ENCODE measurements at regions not wholly inside any gene's neighbourhood (a gene's known extent, or its start where the extent isn't known, plus 50 kb on each side); places are given as distances from the start of the nearest gene placed in this dataset.
A peak's percentile ranks its signal among the peaks of the same experiment; 100 is the strongest.

DNA sequence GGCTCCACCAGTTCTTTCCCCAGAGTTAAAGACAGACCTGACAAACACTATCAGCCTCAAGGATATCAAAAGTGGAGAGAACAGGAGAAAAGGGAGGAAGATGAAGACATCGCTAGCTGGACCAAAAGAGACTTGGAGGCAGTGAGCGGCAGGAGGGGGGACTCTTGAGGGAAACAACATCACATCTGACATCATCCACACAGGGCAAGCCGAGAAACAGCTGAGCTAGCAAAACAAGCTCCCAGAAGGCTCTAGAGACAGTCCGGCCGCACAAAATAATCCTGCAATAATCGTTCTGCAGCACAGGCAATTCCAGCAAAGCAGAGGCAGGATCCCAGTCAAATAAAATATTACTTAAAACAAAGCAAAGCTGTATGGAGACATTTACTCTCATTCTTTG is 239.8 kb downstream of the EN1 start:
- Histone ChIP-seq H4K8ac (ENCODE audit: low read depth, low read length) (no peak overlapping the region), H2BK5ac (ENCODE audit: low read length) (no peak overlapping the region), H3K4me3 (ENCODE audit: low read length) (no peak overlapping the region), H4K5ac (ENCODE audit: low read length) (no peak overlapping the region), H2BK120ac (ENCODE audit: low read depth, low read length) (no peak overlapping the region), H2BK15ac (replicated peaks; ENCODE audit: low read depth) (no peak overlapping the region), H3K36me3 (ENCODE audit: control insufficient read depth, insufficient read depth, low read length) (no peaks in the 10 kb centered on the region), H3K4me1 (ENCODE audit: control insufficient read depth, low read depth, low read length) (peaks cover 5% of the 10 kb centered on the region), H3K9ac (ENCODE audit: low read length) (no peak overlapping the region), H3K4me2 (ENCODE audit: low read length) (no peak overlapping the region), H3K56ac (ENCODE audit: low read length) (no peak overlapping the region), H3K18ac (ENCODE audit: low read length) (no peak overlapping the region), H3K79me2 (ENCODE audit: control insufficient read depth, insufficient read depth, low read length) (no peaks in the 10 kb centered on the region), H3K4ac (ENCODE audit: low read depth, low read length) (no peak overlapping the region), H2AK5ac (ENCODE audit: low read length) (no peak overlapping the region), H3K27me3 (ENCODE audit: insufficient read depth, low read length, poor library complexity) (no peaks in the 10 kb centered on the region), H3K27ac (ENCODE audit: low read depth, low read length) (no peak overlapping the region), H3K23ac (ENCODE audit: low read length) (no peak overlapping the region), H3K79me1 (ENCODE audit: low read length) (no peaks in the 10 kb centered on the region)
- no CpG with 5 or more reads among the region's 6 CpGs for WGBS (ENCODE audit: extremely low coverage, insufficient coverage, low lambda C conversion rate)
- DNase-seq: no peak

DNA sequence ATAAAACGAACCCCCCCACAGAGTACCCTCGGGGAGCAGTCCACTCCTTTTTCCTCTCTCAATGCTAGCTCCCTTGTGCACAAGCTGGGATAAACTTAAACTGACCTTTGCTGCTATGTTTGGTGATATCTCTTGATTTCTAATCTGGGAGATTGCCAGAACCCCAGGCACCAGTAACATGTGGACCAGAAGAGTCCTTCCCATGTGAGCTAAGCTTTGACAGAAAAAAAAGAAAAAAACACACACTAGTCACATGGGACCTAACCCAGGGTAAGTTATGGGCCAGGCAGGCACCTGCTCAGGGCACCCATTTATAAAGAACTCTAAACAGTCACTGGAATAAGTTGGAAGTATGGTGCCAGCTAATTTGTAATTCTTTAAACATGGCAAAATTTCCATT is 242.6 kb downstream of the EN1 start:
- Histone ChIP-seq H2BK15ac (replicated peaks; ENCODE audit: low read depth) (no peak overlapping the region), H2AK5ac (ENCODE audit: low read length) (no peak overlapping the region), H3K4ac (ENCODE audit: low read depth, low read length) (no peak overlapping the region), H3K23ac (ENCODE audit: low read length) (no peak overlapping the region), H3K79me1 (ENCODE audit: low read length) (no peaks in the 10 kb centered on the region), H3K4me2 (ENCODE audit: low read length) (no peak overlapping the region), H2BK5ac (ENCODE audit: low read length) (no peak overlapping the region), H3K27me3 (ENCODE audit: insufficient read depth, low read length, poor library complexity) (no peaks in the 10 kb centered on the region), H3K4me3 (ENCODE audit: low read length) (no peak overlapping the region), H3K36me3 (ENCODE audit: control insufficient read depth, insufficient read depth, low read length) (no peaks in the 10 kb centered on the region), H2BK120ac (ENCODE audit: low read depth, low read length) (no peak overlapping the region), H4K8ac (ENCODE audit: low read depth, low read length) (no peak overlapping the region), H4K5ac (ENCODE audit: low read length) (no peak overlapping the region), H3K18ac (ENCODE audit: low read length) (no peak overlapping the region), H3K27ac (ENCODE audit: low read depth, low read length) (peak overlapping the region; percentile 31), H3K79me2 (ENCODE audit: control insufficient read depth, insufficient read depth, low read length) (no peaks in the 10 kb centered on the region), H3K56ac (ENCODE audit: low read length) (no peak overlapping the region), H3K9ac (ENCODE audit: low read length) (no peak overlapping the region), H3K4me1 (ENCODE audit: control insufficient read depth, low read depth, low read length) (peaks cover 5% of the 10 kb centered on the region)
- no CpG with 5 or more reads among the region's 2 CpGs for WGBS (ENCODE audit: extremely low coverage, insufficient coverage, low lambda C conversion rate)
- DNase-seq: peak; percentile 48

DNA sequence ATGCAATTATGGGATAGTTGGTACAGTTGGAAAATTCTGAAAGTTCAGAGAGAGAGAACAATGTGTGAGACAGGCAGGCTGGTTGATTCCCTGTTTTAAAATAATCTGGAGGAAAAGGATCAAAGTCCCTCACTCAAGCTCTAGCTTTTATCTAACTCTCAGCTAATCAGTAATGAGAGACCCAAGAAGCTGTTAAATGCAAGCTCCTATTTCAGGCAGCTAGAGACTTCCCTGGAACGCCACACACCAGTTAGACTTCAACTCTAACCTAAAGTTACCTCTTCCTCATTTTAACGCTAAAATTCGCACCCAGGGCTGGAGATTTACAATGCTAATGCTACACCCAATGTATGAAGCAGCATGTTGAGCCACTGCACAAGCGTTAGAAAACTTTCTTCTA is 243.1 kb downstream of the EN1 start:
- Histone ChIP-seq H3K27ac (ENCODE audit: low read depth, low read length) (peak overlapping the region; percentile 31), H4K5ac (ENCODE audit: low read length) (no peak overlapping the region), H3K56ac (ENCODE audit: low read length) (no peak overlapping the region), H3K23ac (ENCODE audit: low read length) (no peak overlapping the region), H3K27me3 (ENCODE audit: insufficient read depth, low read length, poor library complexity) (no peaks in the 10 kb centered on the region), H3K18ac (ENCODE audit: low read length) (no peak overlapping the region), H3K4me2 (ENCODE audit: low read length) (no peak overlapping the region), H3K4me1 (ENCODE audit: control insufficient read depth, low read depth, low read length) (peaks cover 5% of the 10 kb centered on the region), H2BK120ac (ENCODE audit: low read depth, low read length) (no peak overlapping the region), H4K8ac (ENCODE audit: low read depth, low read length) (no peak overlapping the region), H3K36me3 (ENCODE audit: control insufficient read depth, insufficient read depth, low read length) (no peaks in the 10 kb centered on the region), H2BK5ac (ENCODE audit: low read length) (no peak overlapping the region), H3K79me2 (ENCODE audit: control insufficient read depth, insufficient read depth, low read length) (no peaks in the 10 kb centered on the region), H3K4me3 (ENCODE audit: low read length) (no peak overlapping the region), H3K9ac (ENCODE audit: low read length) (no peak overlapping the region), H3K79me1 (ENCODE audit: low read length) (no peaks in the 10 kb centered on the region), H3K4ac (ENCODE audit: low read depth, low read length) (no peak overlapping the region), H2AK5ac (ENCODE audit: low read length) (no peak overlapping the region), H2BK15ac (replicated peaks; ENCODE audit: low read depth) (no peak overlapping the region)
- WGBS (ENCODE audit: extremely low coverage, insufficient coverage, low lambda C conversion rate): no CpG with 5 or more reads among the region's 4 CpGs
- DNase-seq: peak; percentile 61

DNA sequence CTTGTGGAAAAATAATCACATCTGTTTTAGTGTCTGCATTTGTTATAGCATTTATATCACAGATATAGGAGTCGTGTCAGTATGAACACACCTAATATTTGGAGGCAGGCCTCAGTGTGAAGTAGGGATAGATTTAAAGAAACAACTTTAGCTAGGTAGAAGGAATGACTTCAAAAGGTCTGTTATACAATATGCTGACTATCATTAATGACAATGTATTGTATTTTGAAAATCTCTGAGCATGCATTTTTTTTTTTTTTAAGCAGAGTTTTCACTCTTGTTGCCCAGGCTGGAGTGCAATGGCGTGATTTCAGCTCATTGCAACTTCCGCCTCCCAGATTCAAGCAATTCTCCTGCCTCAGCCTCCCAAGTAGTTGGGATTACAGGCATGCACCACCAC is 248.3 kb downstream of the EN1 start:
- DNase-seq: no peak
- H3K27ac ChIP-seq (ENCODE audit: low read depth, low read length): no peak overlapping the region
- no CpG with 5 or more reads among the region's 3 CpGs for WGBS (ENCODE audit: extremely low coverage, insufficient coverage, low lambda C conversion rate)
- no peak overlapping the region for H3K9ac ChIP-seq (ENCODE audit: low read length)
- H3K79me1 ChIP-seq (ENCODE audit: low read length): no peaks in the 10 kb centered on the region
- no peak overlapping the region for H4K5ac ChIP-seq (ENCODE audit: low read length)
- H3K4me1 ChIP-seq (ENCODE audit: control insufficient read depth, low read depth, low read length): peaks cover 2% of the 10 kb centered on the region
- H3K27me3 ChIP-seq (ENCODE audit: insufficient read depth, low read length, poor library complexity): no peaks in the 10 kb centered on the region
- H2BK120ac ChIP-seq (ENCODE audit: low read depth, low read length): no peak overlapping the region
- H3K4ac ChIP-seq (ENCODE audit: low read depth, low read length): no peak overlapping the region
- H4K8ac ChIP-seq (ENCODE audit: low read depth, low read length): no peak overlapping the region
- H3K56ac ChIP-seq (ENCODE audit: low read length): no peak overlapping the region
- H2BK15ac ChIP-seq (replicated peaks; ENCODE audit: low read depth): no peak overlapping the region
- no peaks in the 10 kb centered on the region for H3K36me3 ChIP-seq (ENCODE audit: control insufficient read depth, insufficient read depth, low read length)
- H3K18ac ChIP-seq (ENCODE audit: low read length): no peak overlapping the region
- H3K79me2 ChIP-seq (ENCODE audit: control insufficient read depth, insufficient read depth, low read length): no peaks in the 10 kb centered on the region
- H3K4me3 ChIP-seq (ENCODE audit: low read length): no peak overlapping the region
- no peak overlapping the region for H2AK5ac ChIP-seq (ENCODE audit: low read length)
- no peak overlapping the region for H3K23ac ChIP-seq (ENCODE audit: low read length)
- H3K4me2 ChIP-seq (ENCODE audit: low read length): no peak overlapping the region
- H2BK5ac ChIP-seq (ENCODE audit: low read length): no peak overlapping the region

DNA sequence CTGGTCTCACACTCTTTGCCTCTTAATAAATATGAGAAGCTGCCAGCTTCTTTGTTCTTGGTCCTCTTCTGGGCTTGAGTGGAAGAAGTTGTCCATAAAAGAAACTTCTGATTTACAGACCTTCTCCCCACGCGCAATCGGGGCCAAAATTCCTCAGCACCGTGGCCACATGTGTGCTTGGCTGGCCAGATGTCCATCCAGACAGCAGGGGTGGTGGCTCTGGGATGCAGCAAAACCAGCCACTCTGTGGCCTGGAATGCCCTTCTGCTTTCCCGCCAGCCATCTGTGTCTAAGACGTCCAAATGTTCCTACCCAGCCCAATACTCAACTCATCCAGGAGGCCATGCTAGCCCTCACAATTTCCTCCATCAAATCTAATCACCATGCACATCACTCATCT is 250.8 kb downstream of the EN1 start:
- no peak for DNase-seq
- H4K5ac ChIP-seq (ENCODE audit: low read length): no peak overlapping the region
- H2BK15ac ChIP-seq (replicated peaks; ENCODE audit: low read depth): no peak overlapping the region
- H2BK120ac ChIP-seq (ENCODE audit: low read depth, low read length): no peak overlapping the region
- H3K4me2 ChIP-seq (ENCODE audit: low read length): no peak overlapping the region
- H3K27me3 ChIP-seq (ENCODE audit: insufficient read depth, low read length, poor library complexity): no peaks in the 10 kb centered on the region
- no peak overlapping the region for H3K27ac ChIP-seq (ENCODE audit: low read depth, low read length)
- no peaks in the 10 kb centered on the region for H3K36me3 ChIP-seq (ENCODE audit: control insufficient read depth, insufficient read depth, low read length)
- no peak overlapping the region for H3K4ac ChIP-seq (ENCODE audit: low read depth, low read length)
- H3K56ac ChIP-seq (ENCODE audit: low read length): no peak overlapping the region
- H3K23ac ChIP-seq (ENCODE audit: low read length): no peak overlapping the region
- H3K79me2 ChIP-seq (ENCODE audit: control insufficient read depth, insufficient read depth, low read length): no peaks in the 10 kb centered on the region
- H3K9ac ChIP-seq (ENCODE audit: low read length): no peak overlapping the region
- H3K4me3 ChIP-seq (ENCODE audit: low read length): no peak overlapping the region
- H2AK5ac ChIP-seq (ENCODE audit: low read length): no peak overlapping the region
- no CpG with 5 or more reads among the region's 6 CpGs for WGBS (ENCODE audit: extremely low coverage, insufficient coverage, low lambda C conversion rate)
- no peak overlapping the region for H4K8ac ChIP-seq (ENCODE audit: low read depth, low read length)
- no peaks in the 10 kb centered on the region for H3K4me1 ChIP-seq (ENCODE audit: control insufficient read depth, low read depth, low read length)
- H3K18ac ChIP-seq (ENCODE audit: low read length): no peak overlapping the region
- H2BK5ac ChIP-seq (ENCODE audit: low read length): no peak overlapping the region
- H3K79me1 ChIP-seq (ENCODE audit: low read length): no peaks in the 10 kb centered on the region

DNA sequence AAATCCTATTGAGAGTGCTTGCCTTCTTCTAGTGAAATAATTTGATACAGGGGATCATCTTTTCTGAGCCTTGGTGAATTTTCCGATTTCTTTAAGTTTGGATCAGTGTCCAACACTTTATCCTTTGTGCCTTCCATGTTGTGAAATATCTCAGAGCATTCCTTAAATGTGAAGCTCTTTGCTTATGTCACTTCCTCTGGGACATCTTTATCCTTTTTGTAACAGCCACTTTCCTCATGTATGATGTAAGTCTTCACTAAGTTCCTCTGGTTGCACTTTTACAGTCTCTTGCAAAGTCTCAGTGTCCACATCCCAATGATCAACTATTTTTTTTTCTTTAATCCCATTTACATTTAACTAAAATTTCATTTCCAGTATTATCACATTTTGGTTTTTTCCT is 254.2 kb downstream of the EN1 start:
- no peak overlapping the region for H2BK15ac ChIP-seq (replicated peaks; ENCODE audit: low read depth)
- no peak for DNase-seq
- no peaks in the 10 kb centered on the region for H3K27me3 ChIP-seq (ENCODE audit: insufficient read depth, low read length, poor library complexity)
- no peaks in the 10 kb centered on the region for H3K36me3 ChIP-seq (ENCODE audit: control insufficient read depth, insufficient read depth, low read length)
- no peak overlapping the region for H3K4ac ChIP-seq (ENCODE audit: low read depth, low read length)
- no peak overlapping the region for H3K23ac ChIP-seq (ENCODE audit: low read length)
- H3K18ac ChIP-seq (ENCODE audit: low read length): no peak overlapping the region
- no peaks in the 10 kb centered on the region for H3K79me2 ChIP-seq (ENCODE audit: control insufficient read depth, insufficient read depth, low read length)
- no peak overlapping the region for H3K56ac ChIP-seq (ENCODE audit: low read length)
- H3K79me1 ChIP-seq (ENCODE audit: low read length): no peaks in the 10 kb centered on the region
- H3K4me3 ChIP-seq (ENCODE audit: low read length): no peak overlapping the region
- H3K9ac ChIP-seq (ENCODE audit: low read length): no peak overlapping the region
- no peaks in the 10 kb centered on the region for H3K4me1 ChIP-seq (ENCODE audit: control insufficient read depth, low read depth, low read length)
- no CpG with 5 or more reads among the region's 1 CpG for WGBS (ENCODE audit: extremely low coverage, insufficient coverage, low lambda C conversion rate)
- no peak overlapping the region for H4K8ac ChIP-seq (ENCODE audit: low read depth, low read length)
- H2BK5ac ChIP-seq (ENCODE audit: low read length): no peak overlapping the region
- H3K27ac ChIP-seq (ENCODE audit: low read depth, low read length): no peak overlapping the region
- no peak overlapping the region for H2AK5ac ChIP-seq (ENCODE audit: low read length)
- H4K5ac ChIP-seq (ENCODE audit: low read length): no peak overlapping the region
- no peak overlapping the region for H3K4me2 ChIP-seq (ENCODE audit: low read length)
- H2BK120ac ChIP-seq (ENCODE audit: low read depth, low read length): no peak overlapping the region
